Caco-2 (cell line): ENCODE measurements at regions not wholly inside any gene's neighbourhood (a gene's known extent, or its start where the extent isn't known, plus 50 kb on each side); places are given as distances from the start of the nearest gene placed in this dataset.

Experiments
- BruUV-seq: library from RNA; stranded (reverse); fragments of 400-500 nt; replicated peaks from 2 replicates; lab custom pipeline; 2021; lab: Mats Ljungman, UMichigan
- CTCF ChIA-PET: fragments of 300-600 bp; sonication (Branson Sonifier 250); formaldehyde crosslinking; loops from one replicate; lab custom pipeline; 2022; ENCODE audit warnings: antibody characterized with exemption; lab: Charles Lee
- POLR2A ChIA-PET: fragments of 300-600 bp; sonication (Branson Sonifier 250); formaldehyde crosslinking; loops from one replicate; lab custom pipeline; 2022; ENCODE audit warnings: antibody characterized with exemption; lab: Charles Lee
- DNase-seq, 2 experiments: peaks; one replicate each; pipeline versions ENCODE4 v3.0.0 to v3.0.0-alpha.2; 2020 to 2022
- H3K27me3 ChIP-seq: replicated peaks from 2 replicates; pipeline ENCODE4 v1.6.0; 2011; ENCODE audit warnings: low read length; ENCODE audit not compliant: control insufficient read depth, insufficient read depth
- H3K36me3 ChIP-seq: 2 replicates; pipeline ENCODE4 v1.5.1; 2011; ENCODE audit warnings: low read length; ENCODE audit not compliant: control insufficient read depth, insufficient read depth
- H3K4me1 ChIP-seq: fragments of 250-450 bp; sonication (Bioruptor Pico); 2 replicates; pipeline ENCODE4 v1.5.1; 2020; ENCODE audit warnings: mild to moderate bottlenecking
- H3K4me3 ChIP-seq: 2 replicates; pipeline ENCODE4 v1.5.1; 2011; ENCODE audit warnings: low read depth, mild to moderate bottlenecking, control low read depth, low read length
- H3K9me3 ChIP-seq: fragments of 250-450 bp; sonication (Bioruptor Pico); 2 replicates; pipeline ENCODE4 v1.5.1; 2020; ENCODE audit warnings: mild to moderate bottlenecking, moderate library complexity
- H3K27ac Mint-ChIP-seq: one replicate; pipeline ENCODE4 v1.8.0; 2022; ENCODE audit warnings: mixed read lengths; ENCODE audit not compliant: unreplicated experiment
- H3K27me3 Mint-ChIP-seq: one replicate; pipeline ENCODE4 v1.8.0; 2022; ENCODE audit warnings: mixed read lengths; ENCODE audit not compliant: insufficient read depth, unreplicated experiment
- H3K36me3 Mint-ChIP-seq: one replicate; pipeline ENCODE4 v1.8.0; 2022; ENCODE audit warnings: mild to moderate bottlenecking, mixed read lengths; ENCODE audit not compliant: insufficient read depth, unreplicated experiment
- H3K4me1 Mint-ChIP-seq: one replicate; pipeline ENCODE4 v1.8.0; 2022; ENCODE audit warnings: low read depth, mixed read lengths; ENCODE audit not compliant: unreplicated experiment
- H3K4me3 Mint-ChIP-seq: one replicate; pipeline ENCODE4 v1.8.0; 2022; ENCODE audit warnings: mild to moderate bottlenecking, moderate library complexity, mixed read lengths; ENCODE audit not compliant: unreplicated experiment
- H3K9me3 Mint-ChIP-seq: one replicate; pipeline ENCODE4 v1.8.0; 2022; ENCODE audit warnings: mixed read lengths; ENCODE audit not compliant: unreplicated experiment
- CTCF ChIP-seq, 2 experiments: fragments of 200-600 bp in 1 of 2; IDR thresholded peaks; 1 replicate in 1 of 2; 2 replicates in 1 of 2; pipeline versions ENCODE4 v1.5.1 to v1.8.0; 2011 to 2022; ENCODE audit warnings: antibody characterized with exemption in 1 of 2, control low read depth in 1 of 2, inconsistent platforms in 1 of 2, low read depth in 1 of 2, low read length in 1 of 2, mild to moderate bottlenecking in 1 of 2, moderate library complexity in 1 of 2; ENCODE audit not compliant: insufficient read depth in 1 of 2, severe bottlenecking in 1 of 2, unreplicated experiment in 1 of 2
- intact Hi-C: fragments of 100-400 bp; cut with micrococcal nuclease; formaldehyde crosslinking; loops from one replicate; pipeline ENCODE4 v1.10.0; 2022; ENCODE audit not compliant: unreplicated experiment

GRCh38 chr4:138816875-138817274 is 198.7 kb upstream of the NOCT start:
- Mint-ChIP-seq H3K4me3 (no peak overlapping the region), H3K9me3 (no peaks in the 10 kb centered on the region), H3K36me3 (no peaks in the 10 kb centered on the region), H3K27me3 (no peaks in the 10 kb centered on the region), H3K27ac (no peak overlapping the region), H3K4me1 (peaks cover 7% of the 10 kb centered on the region)
- H3K36me3 ChIP-seq = no peaks in the 10 kb centered on the region
- no peaks in the 10 kb centered on the region for H3K27me3 ChIP-seq
- no peaks in the 10 kb centered on the region for H3K9me3 ChIP-seq
- no peak overlapping the region for H3K4me3 ChIP-seq
- no peak for DNase-seq
- no TSS peak for BruUV-seq
- TF ChIP-seq CTCF (IDR thresholded peaks at IDR 0.05; ENCODE audit: insufficient read depth in 1 of 2, low read depth in 1 of 2, low read length in 1 of 2, severe bottlenecking in 1 of 2, unreplicated experiment in 1 of 2) = no peak
- ChIA-PET CTCF (no interaction called here), POLR2A (no interaction called here)
- intact Hi-C loops = no loop called here
- H3K4me1 ChIP-seq = no peaks in the 10 kb centered on the region

- DNase-seq = no peak
- CTCF ChIA-PET = no interaction called here
- no TSS peak for BruUV-seq
These were observed 199.8 kb upstream of the NOCT start for GRCh38 chr4:138815811-138816210.

GRCh38 chr4:138805736-138806135 is 209.8 kb upstream of the NOCT start:
- no TSS peak for BruUV-seq
- no peaks in the 10 kb centered on the region for H3K27me3 Mint-ChIP-seq

More at GRCh38 chr4:138815811-138816210, 199.8 kb upstream of the NOCT start:
- Mint-ChIP-seq H3K36me3 (no peaks in the 10 kb centered on the region), H3K27ac (no peak overlapping the region), H3K9me3 (no peaks in the 10 kb centered on the region), H3K4me3 (no peak overlapping the region), H3K27me3 (no peaks in the 10 kb centered on the region), H3K4me1 (peaks cover 7% of the 10 kb centered on the region)
- no peak overlapping the region for H3K4me3 ChIP-seq
- no peak for TF ChIP-seq CTCF (IDR thresholded peaks at IDR 0.05; ENCODE audit: insufficient read depth in 1 of 2, low read depth in 1 of 2, low read length in 1 of 2, severe bottlenecking in 1 of 2, unreplicated experiment in 1 of 2)
- H3K36me3 ChIP-seq = no peaks in the 10 kb centered on the region
- no peaks in the 10 kb centered on the region for H3K9me3 ChIP-seq
- H3K27me3 ChIP-seq = no peaks in the 10 kb centered on the region
- H3K4me1 ChIP-seq = no peaks in the 10 kb centered on the region
- intact Hi-C loops = no loop called here
- POLR2A ChIA-PET = no interaction called here

More at GRCh38 chr4:138805736-138806135, 209.8 kb upstream of the NOCT start:
- Histone ChIP-seq H3K4me1 (peaks cover 31% of the 10 kb centered on the region), H3K27me3 (no peaks in the 10 kb centered on the region), H3K9me3 (no peaks in the 10 kb centered on the region), H3K36me3 (no peaks in the 10 kb centered on the region), H3K4me3 (no peak overlapping the region)
- no peaks in the 10 kb centered on the region for H3K9me3 Mint-ChIP-seq
- ChIA-PET POLR2A (interaction anchor here (0.6 kb wide), 1 partner anchor 104 kb away, joined by 9 read pairs; no protein-coding TSS in a partner anchor), CTCF (no interaction called here)
- H3K4me3 Mint-ChIP-seq = peak overlapping the region; percentile 65
- TF ChIP-seq CTCF (IDR thresholded peaks at IDR 0.05; ENCODE audit: insufficient read depth in 1 of 2, low read depth in 1 of 2, low read length in 1 of 2, severe bottlenecking in 1 of 2, unreplicated experiment in 1 of 2) = no peak
- H3K36me3 Mint-ChIP-seq = no peaks in the 10 kb centered on the region
- H3K27ac Mint-ChIP-seq = peak overlapping the region; percentile 84
- no peak for DNase-seq
- peaks cover 34% of the 10 kb centered on the region for H3K4me1 Mint-ChIP-seq
- intact Hi-C loops = no loop called here
